ENCODE measurements at regions not wholly inside any gene's neighbourhood (a gene's known extent, or its start where the extent isn't known, plus 50 kb on each side); places are given as distances from the start of the nearest gene placed in this dataset.
"Not testable (repeated sequence)": the region's sequence is repeated elsewhere in the genome, so short reads cannot be mapped to it uniquely, and the experiment has no call there.

DNA sequence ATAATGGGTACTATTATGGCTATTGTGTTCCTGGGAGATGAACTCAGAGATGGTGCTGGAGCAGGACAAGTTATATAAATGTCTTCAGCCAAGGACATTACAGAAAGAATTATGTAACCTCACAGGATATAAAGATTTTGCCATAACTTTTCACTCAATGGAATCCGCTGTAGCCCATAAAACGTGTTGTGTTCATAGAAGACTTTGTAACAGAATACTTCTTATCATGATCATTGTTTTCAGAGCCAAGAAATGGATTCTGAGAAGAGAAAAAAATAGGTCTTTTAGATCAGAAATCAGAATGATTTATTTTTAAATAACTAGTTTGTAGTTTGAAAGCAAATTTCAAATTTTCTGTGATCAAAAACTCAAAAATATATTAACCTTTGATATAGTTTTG, 441.0 kb upstream of the TENM3 start:
- Histone ChIP-seq H3K4me3 (ENCODE audit: insufficient read depth, low read length) (no peak overlapping the region), H3K36me3 (ENCODE audit: insufficient read depth, low read length) (no peaks in the 10 kb centered on the region), H3K9me3 (ENCODE audit: low read depth, low read length) (no peaks in the 10 kb centered on the region), H3K27ac (ENCODE audit: low read depth, low read length) (no peak overlapping the region), H3K79me2 (ENCODE audit: insufficient read depth, low read length) (no peaks in the 10 kb centered on the region), H2AFZ (ENCODE audit: low read length) (no peak overlapping the region), H3K4me1 (ENCODE audit: insufficient read depth, low read length) (no peaks in the 10 kb centered on the region), H3K27me3 (ENCODE audit: insufficient read depth, low read length) (no peaks in the 10 kb centered on the region), H3K4me2 (ENCODE audit: insufficient read depth, low read length) (no peak overlapping the region), H4K20me1 (ENCODE audit: insufficient read depth, low read length) (no peaks in the 10 kb centered on the region)
- no peak for DNase-seq (ENCODE audit: insufficient read length, low spot score, missing footprints)
- TF ChIP-seq CTCF (IDR thresholded peaks at IDR 0.05; ENCODE audit: extremely low read depth, low read depth, low read length), result no peak

DNA sequence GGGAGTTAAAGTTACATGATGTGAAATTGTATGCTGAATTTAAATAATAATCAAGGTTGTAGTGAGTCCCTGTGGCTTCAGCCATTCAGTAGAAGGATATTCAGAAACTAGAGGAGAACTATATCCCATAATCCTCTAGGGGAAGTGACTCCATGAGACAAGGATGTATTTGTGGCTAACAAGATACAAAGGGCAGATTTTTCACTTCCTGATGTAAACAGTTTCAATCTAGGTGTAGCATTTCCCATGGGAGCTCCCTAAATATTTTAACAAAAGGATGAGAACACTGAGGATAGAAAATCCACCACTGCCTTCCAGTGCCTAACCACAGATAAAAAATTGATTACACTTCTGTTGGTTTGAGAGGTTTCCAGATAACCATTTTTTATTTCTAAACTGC, 435.4 kb upstream of the TENM3 start:
- Histone ChIP-seq H3K4me2 (ENCODE audit: insufficient read depth, low read length) (no peak overlapping the region), H4K20me1 (ENCODE audit: insufficient read depth, low read length) (no peaks in the 10 kb centered on the region), H3K4me1 (ENCODE audit: insufficient read depth, low read length) (no peaks in the 10 kb centered on the region), H3K27me3 (ENCODE audit: insufficient read depth, low read length) (no peaks in the 10 kb centered on the region), H3K4me3 (ENCODE audit: insufficient read depth, low read length) (no peak overlapping the region), H3K36me3 (ENCODE audit: insufficient read depth, low read length) (no peaks in the 10 kb centered on the region), H3K27ac (ENCODE audit: low read depth, low read length) (no peak overlapping the region), H2AFZ (ENCODE audit: low read length) (no peak overlapping the region), H3K9me3 (ENCODE audit: low read depth, low read length) (no peaks in the 10 kb centered on the region), H3K79me2 (ENCODE audit: insufficient read depth, low read length) (no peaks in the 10 kb centered on the region)
- DNase-seq (ENCODE audit: insufficient read length, low spot score, missing footprints), result no peak
- no peak for TF ChIP-seq CTCF (IDR thresholded peaks at IDR 0.05; ENCODE audit: extremely low read depth, low read depth, low read length)

- H3K4me1 ChIP-seq (ENCODE audit: insufficient read depth, low read length), result no peaks in the 10 kb centered on the region
- no peaks in the 10 kb centered on the region for H3K79me2 ChIP-seq (ENCODE audit: insufficient read depth, low read length)
- DNase-seq (ENCODE audit: insufficient read length, low spot score, missing footprints), result no peak
- H3K4me2 ChIP-seq (ENCODE audit: insufficient read depth, low read length), result no peak overlapping the region
- no peaks in the 10 kb centered on the region for H3K36me3 ChIP-seq (ENCODE audit: insufficient read depth, low read length)
- no peak overlapping the region for H2AFZ ChIP-seq (ENCODE audit: low read length)
- no peaks in the 10 kb centered on the region for H3K27me3 ChIP-seq (ENCODE audit: insufficient read depth, low read length)
- no peaks in the 10 kb centered on the region for H4K20me1 ChIP-seq (ENCODE audit: insufficient read depth, low read length)
- no peak for TF ChIP-seq CTCF (IDR thresholded peaks at IDR 0.05; ENCODE audit: extremely low read depth, low read depth, low read length)
- H3K27ac ChIP-seq (ENCODE audit: low read depth, low read length), result no peak overlapping the region
- H3K9me3 ChIP-seq (ENCODE audit: low read depth, low read length), result no peaks in the 10 kb centered on the region
- H3K4me3 ChIP-seq (ENCODE audit: insufficient read depth, low read length), result no peak overlapping the region
These were observed 432.5 kb upstream of the TENM3 start for GRCh38 chr4:181810711-181811110.

- not testable (repeated sequence) for H3K36me3 ChIP-seq (ENCODE audit: insufficient read depth, low read length); H3K9me3 ChIP-seq (ENCODE audit: low read depth, low read length); H2AFZ ChIP-seq (ENCODE audit: low read length); H3K79me2 ChIP-seq (ENCODE audit: insufficient read depth, low read length); H4K20me1 ChIP-seq (ENCODE audit: insufficient read depth, low read length); DNase-seq (ENCODE audit: insufficient read length, low spot score, missing footprints); H3K27me3 ChIP-seq (ENCODE audit: insufficient read depth, low read length); H3K27ac ChIP-seq (ENCODE audit: low read depth, low read length); H3K4me3 ChIP-seq (ENCODE audit: insufficient read depth, low read length); H3K4me2 ChIP-seq (ENCODE audit: insufficient read depth, low read length); H3K4me1 ChIP-seq (ENCODE audit: insufficient read depth, low read length)
These were observed 431.7 kb upstream of the TENM3 start for GRCh38 chr4:181811550-181811949.

GRCh38 chr4:181819946-181820345, 423.3 kb upstream of the TENM3 start:
- DNase-seq (ENCODE audit: insufficient read length, low spot score, missing footprints), result no peak
- Histone ChIP-seq H2AFZ (ENCODE audit: low read length) (no peak overlapping the region), H3K79me2 (ENCODE audit: insufficient read depth, low read length) (no peaks in the 10 kb centered on the region), H3K27ac (ENCODE audit: low read depth, low read length) (no peak overlapping the region), H3K4me1 (ENCODE audit: insufficient read depth, low read length) (peaks cover 4% of the 10 kb centered on the region), H3K4me2 (ENCODE audit: insufficient read depth, low read length) (no peak overlapping the region), H3K4me3 (ENCODE audit: insufficient read depth, low read length) (no peak overlapping the region), H3K27me3 (ENCODE audit: insufficient read depth, low read length) (no peaks in the 10 kb centered on the region), H4K20me1 (ENCODE audit: insufficient read depth, low read length) (no peaks in the 10 kb centered on the region), H3K9me3 (ENCODE audit: low read depth, low read length) (no peaks in the 10 kb centered on the region), H3K36me3 (ENCODE audit: insufficient read depth, low read length) (no peaks in the 10 kb centered on the region)
- no peak for TF ChIP-seq CTCF (IDR thresholded peaks at IDR 0.05; ENCODE audit: extremely low read depth, low read depth, low read length)
